Nephron (organoid): ENCODE measurements at regions not wholly inside any gene's neighbourhood (a gene's known extent, or its start where the extent isn't known, plus 50 kb on each side); places are given as distances from the start of the nearest gene placed in this dataset.
A peak's percentile ranks its signal among the peaks of the same experiment; 100 is the strongest.

ENCODE experiments used
- H3K27ac Mint-ChIP-seq, 3 experiments: 2 replicates each; pipeline ENCODE4 v1.8.0; 2020; ENCODE audit warnings: mixed read lengths in 3 of 3, mild to moderate bottlenecking in 2 of 3, moderate library complexity in 1 of 3
- H3K27me3 Mint-ChIP-seq: 2 replicates; pipeline ENCODE4 v1.8.0; 2021; ENCODE audit warnings: low read depth, mild to moderate bottlenecking, moderate library complexity, mixed read lengths
- H3K36me3 Mint-ChIP-seq: 2 replicates; pipeline ENCODE4 v1.8.0; 2020; ENCODE audit warnings: low read depth, mixed read lengths
- H3K4me1 Mint-ChIP-seq: 2 replicates; pipeline ENCODE4 v1.8.0; 2020; ENCODE audit warnings: mixed read lengths
- H3K4me3 Mint-ChIP-seq, 3 experiments: 2 replicates each; pipeline ENCODE4 v1.8.0; 2020; ENCODE audit warnings: mild to moderate bottlenecking in 3 of 3, mixed read lengths in 3 of 3, moderate library complexity in 2 of 3
- H3K9me3 Mint-ChIP-seq: 2 replicates; pipeline ENCODE4 v1.8.0; 2020; ENCODE audit warnings: mixed read lengths
- CTCF ChIP-seq, 3 experiments: fragments of 200-600 bp; sonication (generic); IDR thresholded peaks; one replicate each; pipeline ENCODE4 v1.5.0; 2021; ENCODE audit warnings: antibody characterized with exemption in 3 of 3; ENCODE audit not compliant: unreplicated experiment in 3 of 3

GRCh38 chr22:26756675-26757293 lies 99.4 kb downstream of the MIAT start:
- Mint-ChIP-seq H3K27ac (no peak overlapping the region), H3K36me3 (peaks cover 7% of the 10 kb centered on the region), H3K27me3 (peaks cover 14% of the 10 kb centered on the region)

GRCh38 chr22:26757496-26757895 lies 100.1 kb downstream of the MIAT start:
- H3K9me3 Mint-ChIP-seq = peaks cover 10% of the 10 kb centered on the region
- H3K27me3 Mint-ChIP-seq = peaks cover 18% of the 10 kb centered on the region
- H3K4me1 Mint-ChIP-seq = no peaks in the 10 kb centered on the region
- TF ChIP-seq CTCF (IDR thresholded peaks at IDR 0.05; ENCODE audit: unreplicated experiment in 3 of 3) = no peak
- peaks cover 7% of the 10 kb centered on the region for H3K36me3 Mint-ChIP-seq
- H3K4me3 Mint-ChIP-seq = peak overlapping the region in 1 of 3 experiments; percentile 49
- peak overlapping the region in 1 of 3 experiments; percentile 54 for H3K27ac Mint-ChIP-seq

More at GRCh38 chr22:26756675-26757293, 99.4 kb downstream of the MIAT start:
- Mint-ChIP-seq H3K4me3 (peak overlapping the region in 2 of 3 experiments; percentile 26 to 49), H3K9me3 (peaks cover 10% of the 10 kb centered on the region), H3K4me1 (no peaks in the 10 kb centered on the region)
- TF ChIP-seq CTCF (IDR thresholded peaks at IDR 0.05; ENCODE audit: unreplicated experiment in 3 of 3) = peak; percentile 96 to 97 (median 96)

- Mint-ChIP-seq H3K4me1 (peaks cover 16% of the 10 kb centered on the region), H3K4me3 (no peak overlapping the region), H3K9me3 (peaks cover 7% of the 10 kb centered on the region), H3K27me3 (peaks cover 14% of the 10 kb centered on the region), H3K27ac (peak overlapping the region in 2 of 3 experiments; percentile 10 to 72), H3K36me3 (peaks cover 11% of the 10 kb centered on the region)
- no peak for TF ChIP-seq CTCF (IDR thresholded peaks at IDR 0.05; ENCODE audit: unreplicated experiment in 3 of 3)
These were observed 105.4 kb downstream of the MIAT start for GRCh38 chr22:26762503-26763472.

- Mint-ChIP-seq H3K27me3 (peaks cover 11% of the 10 kb centered on the region), H3K27ac (peak overlapping the region in 2 of 3 experiments; percentile 72 to 76), H3K36me3 (peaks cover 10% of the 10 kb centered on the region), H3K9me3 (peaks cover 3% of the 10 kb centered on the region), H3K4me1 (peaks cover 16% of the 10 kb centered on the region), H3K4me3 (no peak overlapping the region)
- TF ChIP-seq CTCF (IDR thresholded peaks at IDR 0.05; ENCODE audit: unreplicated experiment in 3 of 3) = no peak
These were observed 106.4 kb downstream of the MIAT start for GRCh38 chr22:26763633-26764361.

GRCh38 chr22:26766510-26767350 lies 109.3 kb downstream of the MIAT start:
- Mint-ChIP-seq H3K4me1 (peaks cover 16% of the 10 kb centered on the region), H3K27me3 (peaks cover 9% of the 10 kb centered on the region), H3K9me3 (peaks cover 3% of the 10 kb centered on the region), H3K36me3 (peaks cover 10% of the 10 kb centered on the region), H3K27ac (no peak overlapping the region), H3K4me3 (no peak overlapping the region)
- no peak for TF ChIP-seq CTCF (IDR thresholded peaks at IDR 0.05; ENCODE audit: unreplicated experiment in 3 of 3)
